H1 (cell line): ENCODE measurements at regions not wholly inside any gene's neighbourhood (a gene's known extent, or its start where the extent isn't known, plus 50 kb on each side); places are given as distances from the start of the nearest gene placed in this dataset.

Experiments used
- NRF1 ChIP-seq: IDR thresholded peaks from 2 replicates; pipeline ENCODE4 v1.6.1; 2011; ENCODE audit warnings: mild to moderate bottlenecking, low read depth, low read length, improper control_type of control experiment
- TF ChIP-seq, protein P1 (sequence below), 3 experiments: IDR thresholded peaks; 1 replicate in 2 of 3; 2 replicates in 1 of 3; pipeline versions ENCODE4 v1.5.1 to v1.6.1; 2011; ENCODE audit warnings: low read length in 3 of 3, mild to moderate bottlenecking in 3 of 3, inconsistent platforms in 2 of 3, low read depth in 1 of 3, moderate library complexity in 1 of 3; ENCODE audit not compliant: insufficient read depth in 1 of 3; ENCODE audit errors: control extremely low read depth in 1 of 3

DNA sequence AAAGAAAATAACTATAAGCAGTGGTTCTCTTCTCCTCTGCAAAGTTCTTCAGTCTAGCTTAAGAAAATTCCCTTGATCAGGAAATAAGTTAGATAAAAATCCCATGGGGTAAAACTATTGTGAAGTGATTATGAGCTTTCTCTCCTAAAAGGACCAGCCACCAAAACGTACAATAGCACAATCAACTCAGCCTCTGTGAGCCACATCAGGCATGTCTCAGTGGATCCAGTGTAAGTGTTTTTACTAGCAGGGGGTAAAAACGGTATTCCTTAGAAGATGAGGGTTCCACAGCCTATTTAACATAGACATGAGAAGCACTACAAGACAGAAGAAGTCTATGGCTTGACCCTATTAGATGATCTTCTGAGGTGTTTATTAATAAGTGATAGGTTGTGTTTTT, 503.2 kb downstream of the PIK3C3 start:
- TF ChIP-seq, protein P1, sequence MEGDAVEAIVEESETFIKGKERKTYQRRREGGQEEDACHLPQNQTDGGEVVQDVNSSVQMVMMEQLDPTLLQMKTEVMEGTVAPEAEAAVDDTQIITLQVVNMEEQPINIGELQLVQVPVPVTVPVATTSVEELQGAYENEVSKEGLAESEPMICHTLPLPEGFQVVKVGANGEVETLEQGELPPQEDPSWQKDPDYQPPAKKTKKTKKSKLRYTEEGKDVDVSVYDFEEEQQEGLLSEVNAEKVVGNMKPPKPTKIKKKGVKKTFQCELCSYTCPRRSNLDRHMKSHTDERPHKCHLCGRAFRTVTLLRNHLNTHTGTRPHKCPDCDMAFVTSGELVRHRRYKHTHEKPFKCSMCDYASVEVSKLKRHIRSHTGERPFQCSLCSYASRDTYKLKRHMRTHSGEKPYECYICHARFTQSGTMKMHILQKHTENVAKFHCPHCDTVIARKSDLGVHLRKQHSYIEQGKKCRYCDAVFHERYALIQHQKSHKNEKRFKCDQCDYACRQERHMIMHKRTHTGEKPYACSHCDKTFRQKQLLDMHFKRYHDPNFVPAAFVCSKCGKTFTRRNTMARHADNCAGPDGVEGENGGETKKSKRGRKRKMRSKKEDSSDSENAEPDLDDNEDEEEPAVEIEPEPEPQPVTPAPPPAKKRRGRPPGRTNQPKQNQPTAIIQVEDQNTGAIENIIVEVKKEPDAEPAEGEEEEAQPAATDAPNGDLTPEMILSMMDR (IDR thresholded peaks at IDR 0.05; ENCODE audit: control extremely low read depth in 1 of 3, insufficient read depth in 1 of 3, low read depth in 1 of 3, low read length in 3 of 3), result no peak
- no peak for TF ChIP-seq NRF1
